Keratinocyte (primary cell): ENCODE measurements at regions not wholly inside any gene's neighbourhood (a gene's known extent, or its start where the extent isn't known, plus 50 kb on each side); places are given as distances from the start of the nearest gene placed in this dataset.

Experiments
- DNase-seq: peaks from one replicate; pipeline ENCODE4 v3.0.0-alpha.2; 2011; ENCODE audit warnings: low read depth, missing footprints, low spot score
- FAIRE-seq: peaks from 2 replicates; lab custom pipeline; 2011; peaks lifted over from hg19 to GRCh38; lab: Jason Lieb, UNC
- H2AFZ ChIP-seq: 2 replicates; pipeline ENCODE4 v1.6.0; 2012; ENCODE audit warnings: low read length, control low read depth, inconsistent platforms; ENCODE audit not compliant: control insufficient read depth
- H3K27ac ChIP-seq: 2 replicates; pipeline ENCODE4 v1.5.1; 2011; ENCODE audit warnings: low read length; ENCODE audit not compliant: control insufficient read depth, insufficient read depth
- H3K27me3 ChIP-seq: 3 replicates; pipeline ENCODE4 v1.6.0; 2011; ENCODE audit warnings: low read length; ENCODE audit not compliant: control insufficient read depth, insufficient read depth; ENCODE audit errors: extremely low read depth
- H3K36me3 ChIP-seq, 2 experiments: 2 replicates in 1 of 2; 3 replicates in 1 of 2; pipeline ENCODE4 v1.5.1; 2011; ENCODE audit warnings: low read length in 2 of 2, mild to moderate bottlenecking in 1 of 2; ENCODE audit not compliant: control insufficient read depth in 2 of 2, insufficient read depth in 2 of 2; ENCODE audit errors: extremely low read depth in 1 of 2
- H3K4me1 ChIP-seq: 3 replicates; pipeline ENCODE4 v1.5.1; 2011; ENCODE audit warnings: low read length; ENCODE audit not compliant: control insufficient read depth, insufficient read depth; ENCODE audit errors: extremely low read depth
- H3K4me2 ChIP-seq: 3 replicates; pipeline ENCODE4 v1.6.0; 2011; ENCODE audit warnings: low read depth, low read length; ENCODE audit not compliant: control insufficient read depth, insufficient read depth; ENCODE audit errors: extremely low read depth
- H3K4me3 ChIP-seq, 3 experiments: fragments of 200-600 bp in 1 of 3; sonication (generic) in 1 of 3; 2 replicates in 2 of 3; 3 replicates in 1 of 3; pipeline ENCODE4 v1.5.1; 2011 to 2016; ENCODE audit warnings: low read length in 3 of 3, mild to moderate bottlenecking in 3 of 3, control low read depth in 2 of 3, inconsistent platforms in 1 of 3, low read depth in 1 of 3, mixed read lengths in 1 of 3, mixed run types in 1 of 3, moderate library complexity in 1 of 3; ENCODE audit not compliant: control insufficient read depth in 2 of 3, insufficient read depth in 2 of 3; ENCODE audit errors: extremely low read depth in 1 of 3
- H3K79me2 ChIP-seq: 2 replicates; pipeline ENCODE4 v1.6.0; 2012; ENCODE audit warnings: low read length; ENCODE audit not compliant: control insufficient read depth, insufficient read depth
- H3K9ac ChIP-seq: 3 replicates; pipeline ENCODE4 v1.6.0; 2011; ENCODE audit warnings: low read length; ENCODE audit not compliant: control insufficient read depth, insufficient read depth; ENCODE audit errors: extremely low read depth
- H3K9me1 ChIP-seq: 3 replicates; pipeline ENCODE4 v1.6.0; 2011; ENCODE audit warnings: low read length; ENCODE audit not compliant: control insufficient read depth, insufficient read depth; ENCODE audit errors: extremely low read depth
- H3K9me3 ChIP-seq: 2 replicates; pipeline ENCODE4 v1.5.1; 2012; ENCODE audit warnings: low read depth, low read length; ENCODE audit not compliant: control insufficient read depth
- H4K20me1 ChIP-seq: 3 replicates; pipeline ENCODE4 v1.6.0; 2011; ENCODE audit warnings: low read length; ENCODE audit not compliant: control insufficient read depth, insufficient read depth; ENCODE audit errors: extremely low read depth
- EZH2 ChIP-seq: IDR thresholded peaks from one replicate; pipeline ENCODE4 v1.6.1; 2012; ENCODE audit warnings: inconsistent platforms, mild to moderate bottlenecking, low read length, moderate library complexity
- dilution Hi-C: fragments of 300-500 bp; cut with MboI; formaldehyde crosslinking; loops from one replicate; pipeline ENCODE4 v1.7.0; 2020; ENCODE audit warnings: low sequenced_read_pairs; ENCODE audit not compliant: extremely low pct_ligation_motif_present
- TF ChIP-seq, protein P1 (sequence below), 3 experiments: IDR thresholded peaks in 1 of 3; conservative IDR thresholded peaks in 1 of 3; optimal IDR thresholded peaks in 1 of 3; 2 replicates in 2 of 3; 3 replicates in 1 of 3; pipeline versions ENCODE3 to v1.5.1; 2011; ENCODE audit warnings: low read length in 3 of 3, mild to moderate bottlenecking in 3 of 3, moderate library complexity in 2 of 3, control low read depth in 1 of 3, inconsistent platforms in 1 of 3; ENCODE audit not compliant: insufficient read depth in 2 of 3; ENCODE audit errors: extremely low read depth in 1 of 3

DNA sequence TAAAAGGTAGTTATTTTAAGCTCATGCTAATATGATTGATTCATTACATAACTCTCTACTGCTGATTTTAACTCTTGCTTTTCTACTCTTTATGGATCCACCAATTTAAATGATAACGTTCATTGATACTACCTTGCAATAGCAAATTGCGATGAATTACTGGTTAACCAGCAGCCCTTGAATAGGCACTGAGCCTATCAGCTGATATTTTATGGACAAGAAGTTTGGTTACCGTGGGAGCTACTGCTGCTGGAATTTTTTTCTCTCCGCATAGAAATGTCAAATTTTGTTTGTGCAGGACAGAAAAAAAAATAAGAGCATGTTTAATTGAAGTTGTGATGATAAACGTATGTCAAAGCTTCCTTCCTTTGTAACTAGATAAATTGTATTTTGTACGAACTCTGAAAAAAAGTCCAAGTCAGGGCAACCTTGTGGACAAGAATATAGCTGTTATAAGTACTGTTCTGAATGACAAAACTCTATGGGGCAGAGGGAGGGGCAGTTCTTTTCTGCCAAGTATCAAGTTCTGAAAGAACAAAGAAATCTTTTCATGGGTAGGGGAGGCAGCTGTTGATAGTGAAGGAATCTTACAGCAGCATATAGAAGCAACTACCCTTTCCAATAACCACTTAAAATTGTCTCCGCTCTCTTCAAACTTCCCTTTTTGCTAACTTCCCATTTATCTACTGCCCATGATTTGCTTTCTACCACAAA lies 434.9 kb upstream of the PABPC4L start:
- Histone ChIP-seq H2AFZ (no peak overlapping the region), H3K9me1 (no peaks in the 10 kb centered on the region), H4K20me1 (no peaks in the 10 kb centered on the region), H3K9ac (no peak overlapping the region), H3K27me3 (no peaks in the 10 kb centered on the region), H3K36me3 (no peaks in the 10 kb centered on the region), H3K9me3 (no peaks in the 10 kb centered on the region), H3K79me2 (no peaks in the 10 kb centered on the region), H3K4me3 (no peak overlapping the region), H3K4me2 (no peak overlapping the region), H3K27ac (no peak overlapping the region), H3K4me1 (no peaks in the 10 kb centered on the region)
- no peak for FAIRE-seq
- TF ChIP-seq EZH2: no peak
- no peak for DNase-seq
- dilution Hi-C loops: no loop called here

DNA sequence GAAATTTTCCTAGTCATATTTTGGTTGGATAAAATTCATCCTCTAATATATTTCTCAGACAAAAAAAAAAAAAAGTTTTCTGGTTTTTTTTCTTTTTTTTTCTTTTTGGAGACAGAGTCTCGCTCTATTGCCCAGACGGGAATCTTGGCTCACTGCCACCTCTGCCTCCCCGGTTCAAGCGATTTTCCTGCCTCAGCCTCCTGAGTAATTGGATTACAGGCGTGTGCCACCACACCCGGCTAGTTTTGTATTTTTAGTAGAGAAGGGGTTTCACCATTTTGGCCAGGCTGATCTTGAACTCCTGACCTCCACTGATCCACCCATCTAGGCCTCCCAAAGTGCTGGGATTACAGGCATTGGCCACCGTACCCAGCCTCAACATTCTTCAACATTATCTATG lies 432.7 kb upstream of the PABPC4L start:
- H3K27ac ChIP-seq: no peak overlapping the region
- DNase-seq (no peak), FAIRE-seq (no peak)
- H3K9me3 ChIP-seq: no peaks in the 10 kb centered on the region
- H3K4me3 ChIP-seq: no peak overlapping the region
- no peak overlapping the region for H3K9ac ChIP-seq
- no peaks in the 10 kb centered on the region for H4K20me1 ChIP-seq
- H3K9me1 ChIP-seq: no peaks in the 10 kb centered on the region
- H3K27me3 ChIP-seq: no peaks in the 10 kb centered on the region
- H3K4me2 ChIP-seq: no peak overlapping the region
- no peaks in the 10 kb centered on the region for H3K36me3 ChIP-seq
- H3K79me2 ChIP-seq: no peaks in the 10 kb centered on the region
- TF ChIP-seq, protein P1, sequence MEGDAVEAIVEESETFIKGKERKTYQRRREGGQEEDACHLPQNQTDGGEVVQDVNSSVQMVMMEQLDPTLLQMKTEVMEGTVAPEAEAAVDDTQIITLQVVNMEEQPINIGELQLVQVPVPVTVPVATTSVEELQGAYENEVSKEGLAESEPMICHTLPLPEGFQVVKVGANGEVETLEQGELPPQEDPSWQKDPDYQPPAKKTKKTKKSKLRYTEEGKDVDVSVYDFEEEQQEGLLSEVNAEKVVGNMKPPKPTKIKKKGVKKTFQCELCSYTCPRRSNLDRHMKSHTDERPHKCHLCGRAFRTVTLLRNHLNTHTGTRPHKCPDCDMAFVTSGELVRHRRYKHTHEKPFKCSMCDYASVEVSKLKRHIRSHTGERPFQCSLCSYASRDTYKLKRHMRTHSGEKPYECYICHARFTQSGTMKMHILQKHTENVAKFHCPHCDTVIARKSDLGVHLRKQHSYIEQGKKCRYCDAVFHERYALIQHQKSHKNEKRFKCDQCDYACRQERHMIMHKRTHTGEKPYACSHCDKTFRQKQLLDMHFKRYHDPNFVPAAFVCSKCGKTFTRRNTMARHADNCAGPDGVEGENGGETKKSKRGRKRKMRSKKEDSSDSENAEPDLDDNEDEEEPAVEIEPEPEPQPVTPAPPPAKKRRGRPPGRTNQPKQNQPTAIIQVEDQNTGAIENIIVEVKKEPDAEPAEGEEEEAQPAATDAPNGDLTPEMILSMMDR (optimal IDR thresholded peaks at IDR 0.05 in 1 of 3, IDR thresholded peaks at IDR 0.05 in 1 of 3, conservative IDR thresholded peaks at IDR 0.05 in 1 of 3; ENCODE audit: extremely low read depth in 1 of 3, insufficient read depth in 2 of 3, low read length in 3 of 3): no peak
- TF ChIP-seq EZH2: no peak
- no peak overlapping the region for H2AFZ ChIP-seq
- dilution Hi-C loops: no loop called here
- no peaks in the 10 kb centered on the region for H3K4me1 ChIP-seq

DNA sequence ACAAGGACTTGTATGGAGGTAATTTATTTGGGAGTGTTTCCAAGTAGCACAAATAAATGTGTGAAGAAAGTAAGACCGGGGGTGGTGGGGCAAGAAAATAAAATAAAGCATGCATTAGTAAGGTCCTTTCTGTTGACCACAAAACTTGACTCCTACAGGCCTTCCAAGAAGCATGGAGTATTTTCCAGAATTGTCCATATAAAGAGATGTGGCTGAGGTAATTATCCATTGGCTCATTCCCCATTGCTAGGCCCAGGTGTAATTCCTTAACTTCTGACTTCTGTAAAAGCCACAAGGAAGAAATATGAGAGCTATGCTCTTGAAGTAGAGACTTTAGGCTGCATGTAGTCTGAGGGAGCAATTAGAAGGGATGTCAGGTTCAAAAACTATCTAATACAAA lies 430.5 kb upstream of the PABPC4L start:
- no peak overlapping the region for H3K27ac ChIP-seq
- H3K9me1 ChIP-seq: no peaks in the 10 kb centered on the region
- H3K79me2 ChIP-seq: no peaks in the 10 kb centered on the region
- dilution Hi-C loops: no loop called here
- no peaks in the 10 kb centered on the region for H3K27me3 ChIP-seq
- H3K9ac ChIP-seq: no peak overlapping the region
- no peaks in the 10 kb centered on the region for H3K4me1 ChIP-seq
- FAIRE-seq (no peak), DNase-seq (no peak)
- H3K36me3 ChIP-seq: no peaks in the 10 kb centered on the region
- H3K4me3 ChIP-seq: no peak overlapping the region
- no peak for TF ChIP-seq EZH2
- TF ChIP-seq, protein P1 (optimal IDR thresholded peaks at IDR 0.05 in 1 of 3, IDR thresholded peaks at IDR 0.05 in 1 of 3, conservative IDR thresholded peaks at IDR 0.05 in 1 of 3; ENCODE audit: extremely low read depth in 1 of 3, insufficient read depth in 2 of 3, low read length in 3 of 3): no peak
- no peaks in the 10 kb centered on the region for H4K20me1 ChIP-seq
- H3K4me2 ChIP-seq: no peak overlapping the region
- no peak overlapping the region for H2AFZ ChIP-seq
- H3K9me3 ChIP-seq: no peaks in the 10 kb centered on the region
